A673 (cell line): ENCODE measurements at regions not wholly inside any gene's neighbourhood (a gene's known extent, or its start where the extent isn't known, plus 50 kb on each side); places are given as distances from the start of the nearest gene placed in this dataset.

Source experiments
- CTCF ChIP-seq: fragments of 300-800, 200-600 bp; sonication (generic); conservative IDR thresholded peaks from 2 replicates; pipeline ENCODE4 v1.5.1; 2017; ENCODE audit warnings: low read depth, mild to moderate bottlenecking, antibody characterized with exemption, low read length, moderate library complexity, mixed read lengths
- EZH2 ChIP-seq: fragments of 200-600 bp; sonication (generic); IDR thresholded peaks from 2 replicates; pipeline ENCODE4 v1.6.1; 2017; ENCODE audit warnings: borderline replicate concordance, low read depth, mild to moderate bottlenecking, mixed read lengths, antibody characterized with exemption, low read length; ENCODE audit not compliant: poor library complexity, severe bottlenecking

- TF ChIP-seq CTCF (no peak), EZH2 (no peak)
Measured at GRCh38 chr9:119086590-119086989, 282.6 kb downstream of the BRINP1 start.
